Calu3 (cell line): ENCODE measurements at regions not wholly inside any gene's neighbourhood (a gene's known extent, or its start where the extent isn't known, plus 50 kb on each side); places are given as distances from the start of the nearest gene placed in this dataset.

Source experiments
- BruUV-seq: library from RNA; stranded (reverse); fragments of 400-500 nt; replicated peaks from 2 replicates; lab custom pipeline; 2021; lab: Mats Ljungman, UMichigan
- CTCF ChIA-PET: fragments of 300-600 bp; sonication (Branson Sonifier 250); formaldehyde crosslinking; loops from one replicate; lab custom pipeline; 2022; ENCODE audit warnings: antibody characterized with exemption; lab: Charles Lee
- DNase-seq: peaks from one replicate; pipeline ENCODE4 v3.0.0; 2022
- H3K27ac Mint-ChIP-seq: one replicate; pipeline ENCODE4 v1.8.0; 2022; ENCODE audit warnings: mixed read lengths; ENCODE audit not compliant: unreplicated experiment
- H3K27me3 Mint-ChIP-seq: one replicate; pipeline ENCODE4 v1.8.0; 2022; ENCODE audit warnings: mixed read lengths; ENCODE audit not compliant: unreplicated experiment
- H3K36me3 Mint-ChIP-seq: one replicate; pipeline ENCODE4 v1.8.0; 2022; ENCODE audit warnings: mild to moderate bottlenecking, moderate library complexity, mixed read lengths; ENCODE audit not compliant: insufficient read depth, unreplicated experiment
- H3K4me1 Mint-ChIP-seq: one replicate; pipeline ENCODE4 v1.8.0; 2022; ENCODE audit warnings: mild to moderate bottlenecking, low read depth, mixed read lengths; ENCODE audit not compliant: unreplicated experiment
- H3K4me3 Mint-ChIP-seq: one replicate; pipeline ENCODE4 v1.8.0; 2022; ENCODE audit warnings: mild to moderate bottlenecking, low read depth, moderate library complexity, mixed read lengths; ENCODE audit not compliant: unreplicated experiment
- H3K9me3 Mint-ChIP-seq: one replicate; pipeline ENCODE4 v1.8.0; 2022; ENCODE audit warnings: low read depth, mixed read lengths; ENCODE audit not compliant: unreplicated experiment
- CTCF ChIP-seq: fragments of 200-600 bp; IDR thresholded peaks from one replicate; pipeline ENCODE4 v1.8.0; 2022; ENCODE audit warnings: antibody characterized with exemption; ENCODE audit not compliant: unreplicated experiment
- intact Hi-C: fragments of 100-400 bp; cut with micrococcal nuclease; formaldehyde crosslinking; loops from one replicate; pipeline ENCODE4 v1.10.0; 2022; ENCODE audit not compliant: unreplicated experiment

DNA sequence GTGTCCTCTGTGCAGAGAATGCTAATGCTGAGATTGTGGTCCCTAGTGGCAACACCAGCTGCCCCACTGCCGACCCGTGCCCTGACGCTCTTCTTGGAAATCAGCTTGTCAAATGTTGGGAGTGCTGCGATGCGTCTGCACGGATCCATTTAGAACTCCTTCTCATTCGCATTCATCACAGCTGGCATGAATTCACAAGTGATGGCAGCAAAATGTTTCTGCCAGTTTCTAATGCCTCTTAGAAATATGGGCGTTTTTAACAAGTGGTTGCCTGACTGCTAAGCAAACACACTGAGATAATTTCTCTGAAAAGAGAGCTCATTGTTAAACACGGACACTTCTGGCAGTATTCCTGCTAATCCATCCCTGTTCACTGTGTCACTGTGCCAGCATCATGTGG, 131.9 kb upstream of the KCNJ6 start:
- Mint-ChIP-seq H3K9me3 (no peaks in the 10 kb centered on the region), H3K36me3 (no peaks in the 10 kb centered on the region), H3K4me3 (no peak overlapping the region), H3K27me3 (peaks cover 60% of the 10 kb centered on the region), H3K27ac (no peak overlapping the region), H3K4me1 (no peaks in the 10 kb centered on the region)
- CTCF ChIA-PET, result interaction anchor here (0.5 kb wide), 1 partner anchor 124 kb away, joined by 8 read pairs; no protein-coding TSS in a partner anchor
- no peak for DNase-seq
- no peak for TF ChIP-seq CTCF
- BruUV-seq, result no TSS peak
- intact Hi-C loops, result no loop called here

DNA sequence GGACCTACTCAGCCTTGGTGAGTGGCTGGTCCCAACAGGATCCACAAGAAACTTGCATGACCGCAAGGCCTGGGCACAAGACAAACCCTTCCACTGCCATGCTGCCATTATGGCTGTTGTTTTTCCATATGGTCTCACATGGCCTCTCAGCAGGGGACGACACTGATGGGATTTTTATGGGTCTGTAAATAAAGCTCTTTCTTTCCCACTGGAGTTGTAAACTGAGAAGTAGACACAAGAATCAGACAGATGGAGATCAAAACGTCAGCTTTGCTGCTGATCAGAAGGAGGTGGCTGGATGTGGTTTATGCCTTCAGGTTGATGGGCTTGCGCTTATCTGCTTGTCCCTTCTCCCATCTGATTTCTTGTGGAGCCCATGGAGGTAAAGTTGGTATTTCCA, 138.1 kb upstream of the KCNJ6 start:
- no peak for DNase-seq
- no peaks in the 10 kb centered on the region for H3K9me3 Mint-ChIP-seq
- CTCF ChIA-PET, result no interaction called here
- no peak overlapping the region for H3K4me3 Mint-ChIP-seq
- H3K27ac Mint-ChIP-seq, result no peak overlapping the region
- H3K36me3 Mint-ChIP-seq, result no peaks in the 10 kb centered on the region
- BruUV-seq, result no TSS peak
- intact Hi-C loops, result no loop called here
- TF ChIP-seq CTCF, result no peak
- no peaks in the 10 kb centered on the region for H3K4me1 Mint-ChIP-seq
- H3K27me3 Mint-ChIP-seq, result peaks cover 62% of the 10 kb centered on the region

DNA sequence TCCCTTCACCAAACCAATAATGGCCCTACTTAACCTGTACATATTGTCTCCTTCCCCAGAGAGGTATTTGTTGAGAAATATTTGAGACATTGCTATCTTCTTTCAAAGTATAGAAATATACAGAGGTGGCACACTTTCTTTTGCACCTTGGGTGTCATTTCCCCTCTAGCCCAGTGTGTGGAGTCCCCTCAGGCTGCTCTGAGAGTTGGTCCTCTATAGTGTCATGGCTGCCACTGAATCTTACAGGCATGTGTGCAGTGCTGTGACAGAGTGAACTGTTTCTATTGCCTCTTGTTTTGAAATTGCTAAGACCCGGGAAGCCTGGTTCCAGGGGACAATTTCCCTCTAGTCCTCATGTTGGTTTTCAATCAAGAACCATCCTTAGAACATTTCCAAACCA, 140.2 kb upstream of the KCNJ6 start:
- peaks cover 42% of the 10 kb centered on the region for H3K27me3 Mint-ChIP-seq
- DNase-seq, result no peak
- intact Hi-C loops, result no loop called here
- no peak for TF ChIP-seq CTCF
- BruUV-seq, result no TSS peak
- no peak overlapping the region for H3K4me3 Mint-ChIP-seq
- no peak overlapping the region for H3K27ac Mint-ChIP-seq
- H3K36me3 Mint-ChIP-seq, result no peaks in the 10 kb centered on the region
- CTCF ChIA-PET, result no interaction called here
- H3K4me1 Mint-ChIP-seq, result no peaks in the 10 kb centered on the region
- no peaks in the 10 kb centered on the region for H3K9me3 Mint-ChIP-seq

- Mint-ChIP-seq H3K27me3 (peaks cover 42% of the 10 kb centered on the region), H3K36me3 (no peaks in the 10 kb centered on the region), H3K4me1 (no peaks in the 10 kb centered on the region), H3K27ac (no peak overlapping the region), H3K9me3 (no peaks in the 10 kb centered on the region), H3K4me3 (no peak overlapping the region)
- no TSS peak for BruUV-seq
- intact Hi-C loops, result no loop called here
- CTCF ChIA-PET, result no interaction called here
- DNase-seq, result no peak
- no peak for TF ChIP-seq CTCF
Measured at GRCh38 chr21:38057626-38058025, 141.4 kb upstream of the KCNJ6 start.
